Upper lobe of left lung (tissue), 6 donors: ENCODE measurements at regions not wholly inside any gene's neighbourhood (a gene's known extent, or its start where the extent isn't known, plus 50 kb on each side); places are given as distances from the start of the nearest gene placed in this dataset.

ENCODE experiments used
- ATAC-seq, 2 donors: fragments of 200-7000 bp; cut with Tn5 transposase; one replicate each; pipeline ENCODE4 v1.9.1; 2022; ENCODE audit warnings: mild to moderate bottlenecking in 2 of 2, moderate library complexity in 2 of 2; ENCODE audit not compliant: low FRiP score in 2 of 2
- DNase-seq, 2 donors: peaks; one replicate each; pipeline ENCODE4 v3.0.0-alpha.2; 2019 to 2020
- H3K27ac ChIP-seq, 4 donors: fragments of 200-600 bp; sonication (generic); one replicate each; pipeline ENCODE4 v1.5.1; 2016 to 2019
- H3K27me3 ChIP-seq, 4 donors: fragments of 200-600 bp; sonication (generic); one replicate each; pipeline ENCODE4 v1.5.1; 2017 to 2019
- H3K36me3 ChIP-seq, 4 donors: fragments of 200-600 bp; sonication (generic); one replicate each; pipeline ENCODE4 v1.5.1; 2016 to 2019
- H3K4me1 ChIP-seq, 4 donors: fragments of 200-600 bp; sonication (generic); one replicate each; pipeline ENCODE4 v1.5.1; 2018 to 2019
- H3K4me3 ChIP-seq, 4 donors: fragments of 200-600 bp; sonication (generic); one replicate each; pipeline ENCODE4 v1.5.1; 2017 to 2019; ENCODE audit warnings: mild to moderate bottlenecking in 2 of 4, moderate library complexity in 1 of 4
- H3K9me3 ChIP-seq, 4 donors: fragments of 200-600 bp; sonication (generic); one replicate each; pipeline ENCODE4 v1.5.1; 2018 to 2019
- CTCF ChIP-seq, 6 experiments: fragments of 450-650 bp in 4 of 6; fragments of 200-600 bp in 2 of 6; sonication (generic) in 2 of 6; IDR thresholded peaks; one replicate each; pipeline ENCODE4 v1.5.1; 2016 to 2019; ENCODE audit warnings: antibody characterized with exemption in 6 of 6
- EP300 ChIP-seq, 4 donors: sonication (generic); formaldehyde crosslinking; IDR thresholded peaks; one replicate each; pipeline ENCODE4 v1.5.1; 2017; ENCODE audit warnings: antibody characterized with exemption in 4 of 4, control low read depth in 2 of 4
- POLR2A ChIP-seq, 4 donors: fragments of 450-650 bp; IDR thresholded peaks; one replicate each; pipeline ENCODE4 v1.5.1; 2016 to 2017; ENCODE audit warnings: antibody characterized with exemption in 4 of 4, mild to moderate bottlenecking in 2 of 4
- POLR2AphosphoS5 ChIP-seq, 2 donors: sonication (generic); formaldehyde crosslinking; IDR thresholded peaks; one replicate each; pipeline ENCODE4 v1.5.1; 2017; ENCODE audit warnings: antibody characterized with exemption in 2 of 2
- WGBS, 2 donors: methylation state at CpG; one replicate each; pipeline ENCODE4 v1.1.5; 2017 to 2018; 5-methylcytosine and 5-hydroxymethylcytosine counted together
- donor health status: DM: no; HTN: no; CAD: no; lungs with moderate emphysema.
- donor health status: DM: no; HTN: yes; CAD: no; lungs with severe emphysema.

- Histone ChIP-seq H3K27ac (no peak overlapping the region), H3K4me1 (no peaks in the 10 kb centered on the region), H3K9me3 (no peaks in the 10 kb centered on the region), H3K27me3 (no peaks in the 10 kb centered on the region), H3K4me3 (no peak overlapping the region), H3K36me3 (no peaks in the 10 kb centered on the region)
- no peak for TF ChIP-seq POLR2A (IDR thresholded peaks at IDR 0.05)
- TF ChIP-seq EP300 (IDR thresholded peaks at IDR 0.05) = no peak
- TF ChIP-seq POLR2AphosphoS5 (IDR thresholded peaks at IDR 0.05) = no peak
- no peak for DNase-seq
- ATAC-seq = no peak
- WGBS, 2 donors = 76 to 88% methylated on average over 3 of the region's 3 CpGs
Measured at GRCh38 chr15:27686369-27686768, 412.7 kb downstream of the OCA2 start.

GRCh38 chr15:27685644-27686043, 413.5 kb downstream of the OCA2 start:
- DNase-seq = no peak
- Histone ChIP-seq H3K4me1 (no peaks in the 10 kb centered on the region), H3K36me3 (no peaks in the 10 kb centered on the region), H3K9me3 (no peaks in the 10 kb centered on the region), H3K27me3 (no peaks in the 10 kb centered on the region), H3K4me3 (no peak overlapping the region), H3K27ac (no peak overlapping the region)
- no peak for TF ChIP-seq POLR2AphosphoS5 (IDR thresholded peaks at IDR 0.05)
- TF ChIP-seq EP300 (IDR thresholded peaks at IDR 0.05) = no peak
- TF ChIP-seq POLR2A (IDR thresholded peaks at IDR 0.05) = no peak
- TF ChIP-seq CTCF (IDR thresholded peaks at IDR 0.05) = no peak
- WGBS, 2 donors = 83 to 89% methylated on average over 6 of the region's 6 CpGs
- no peak for ATAC-seq

GRCh38 chr15:27683121-27683520, 416.0 kb downstream of the OCA2 start:
- DNase-seq (no peak), ATAC-seq (no peak)
- TF ChIP-seq CTCF (IDR thresholded peaks at IDR 0.05) (no peak), POLR2AphosphoS5 (IDR thresholded peaks at IDR 0.05) (no peak), POLR2A (IDR thresholded peaks at IDR 0.05) (no peak), EP300 (IDR thresholded peaks at IDR 0.05) (no peak)
- Histone ChIP-seq H3K36me3 (no peaks in the 10 kb centered on the region), H3K27me3 (no peaks in the 10 kb centered on the region), H3K4me1 (no peaks in the 10 kb centered on the region), H3K9me3 (no peaks in the 10 kb centered on the region), H3K27ac (no peak overlapping the region), H3K4me3 (no peak overlapping the region)
- WGBS, 2 donors = 70 to 76% methylated on average over 3 of the region's 3 CpGs

- no peak for TF ChIP-seq CTCF (IDR thresholded peaks at IDR 0.05)
- no peak for TF ChIP-seq POLR2AphosphoS5 (IDR thresholded peaks at IDR 0.05)
- TF ChIP-seq EP300 (IDR thresholded peaks at IDR 0.05) = no peak
- no peak for TF ChIP-seq POLR2A (IDR thresholded peaks at IDR 0.05)
- Histone ChIP-seq H3K27me3 (no peaks in the 10 kb centered on the region), H3K4me1 (no peaks in the 10 kb centered on the region), H3K9me3 (no peaks in the 10 kb centered on the region), H3K36me3 (no peaks in the 10 kb centered on the region), H3K27ac (no peak overlapping the region), H3K4me3 (no peak overlapping the region)
- ATAC-seq = no peak
- no peak for DNase-seq
- 53 to 59% methylated on average over 7 to 8 of the region's 8 CpGs for WGBS, 2 donors
Measured at GRCh38 chr15:27681038-27681437, 418.1 kb downstream of the OCA2 start.

GRCh38 chr15:27679731-27680471, 419.2 kb downstream of the OCA2 start:
- DNase-seq = no peak
- no peak for TF ChIP-seq POLR2A (IDR thresholded peaks at IDR 0.05)
- TF ChIP-seq POLR2AphosphoS5 (IDR thresholded peaks at IDR 0.05) = no peak
- TF ChIP-seq CTCF (IDR thresholded peaks at IDR 0.05) = no peak
- no peak for TF ChIP-seq EP300 (IDR thresholded peaks at IDR 0.05)
- H3K4me1 ChIP-seq = no peaks in the 10 kb centered on the region

More at GRCh38 chr15:27679731-27680471, 419.2 kb downstream of the OCA2 start:
- H3K4me3 ChIP-seq = no peak overlapping the region
- H3K9me3 ChIP-seq = no peaks in the 10 kb centered on the region
- ATAC-seq = no peak
- H3K27me3 ChIP-seq = no peaks in the 10 kb centered on the region
- WGBS, 2 donors = 46 to 50% methylated on average over 19 of the region's 19 CpGs
- no peaks in the 10 kb centered on the region for H3K36me3 ChIP-seq
- H3K27ac ChIP-seq = no peak overlapping the region
